Muscle layer of duodenum (tissue), 2 donors: ENCODE measurements at regions not wholly inside any gene's neighbourhood (a gene's known extent, or its start where the extent isn't known, plus 50 kb on each side); places are given as distances from the start of the nearest gene placed in this dataset.

Experiments
- H3K27ac ChIP-seq: one replicate; pipeline ENCODE4 v1.7.0; 2013; ENCODE audit warnings: mild to moderate bottlenecking, low read length
- H3K27me3 ChIP-seq: one replicate; pipeline ENCODE4 v1.7.0; 2013; ENCODE audit warnings: low read depth, mild to moderate bottlenecking, control low read depth, low read length
- H3K36me3 ChIP-seq, 2 donors: one replicate each; pipeline ENCODE4 v1.7.0; 2013; ENCODE audit warnings: low read length in 2 of 2, control low read depth in 1 of 2, mild to moderate bottlenecking in 1 of 2; ENCODE audit not compliant: insufficient read depth in 2 of 2, control insufficient read depth in 1 of 2
- H3K4me1 ChIP-seq, 2 donors: one replicate each; pipeline ENCODE4 v1.7.0; 2013; ENCODE audit warnings: low read length in 2 of 2, mild to moderate bottlenecking in 2 of 2, control low read depth in 1 of 2, moderate library complexity in 1 of 2; ENCODE audit not compliant: insufficient read depth in 2 of 2, control insufficient read depth in 1 of 2
- H3K4me3 ChIP-seq, 2 donors: one replicate each; pipeline ENCODE4 v1.7.0; 2013; ENCODE audit warnings: low read length in 2 of 2, low read depth in 1 of 2, mild to moderate bottlenecking in 1 of 2
- H3K9me3 ChIP-seq, 2 donors: one replicate each; pipeline ENCODE4 v1.7.0; 2013; ENCODE audit warnings: low read length in 2 of 2, control low read depth in 1 of 2, mild to moderate bottlenecking in 1 of 2; ENCODE audit not compliant: control insufficient read depth in 1 of 2
- donor health status: healthy.

DNA sequence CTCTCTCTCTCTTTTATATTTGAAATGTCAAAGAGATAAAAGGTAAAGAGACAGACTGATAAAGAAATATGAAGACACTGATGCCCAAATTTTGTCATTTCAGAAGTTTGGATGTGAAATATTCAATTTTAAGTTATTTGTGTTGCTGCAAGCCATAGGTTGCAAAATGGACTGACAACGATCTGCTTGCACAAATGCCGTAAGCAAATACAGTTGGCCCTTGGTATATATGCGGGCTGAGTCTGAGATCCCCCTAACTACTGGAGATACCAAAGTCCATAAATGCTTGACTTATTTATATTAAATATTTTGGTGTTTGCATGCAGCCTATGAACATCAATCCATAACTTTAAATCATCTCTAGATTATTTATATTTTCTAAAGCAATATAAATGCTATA lies 1459.1 kb upstream of the ALCAM start:
- Histone ChIP-seq H3K36me3 (no peaks in the 10 kb centered on the region), H3K4me1 (no peaks in the 10 kb centered on the region), H3K27ac (no peak overlapping the region), H3K27me3 (no peaks in the 10 kb centered on the region), H3K4me3 (no peak overlapping the region), H3K9me3 (no peaks in the 10 kb centered on the region)

GRCh38 chr3:103909395-103909794 lies 1457.3 kb upstream of the ALCAM start:
- Histone ChIP-seq H3K4me3 (no peak overlapping the region), H3K27me3 (no peaks in the 10 kb centered on the region), H3K27ac (no peak overlapping the region), H3K4me1 (no peaks in the 10 kb centered on the region), H3K9me3 (no peaks in the 10 kb centered on the region), H3K36me3 (no peaks in the 10 kb centered on the region)

- no peaks in the 10 kb centered on the region for H3K36me3 ChIP-seq
- no peaks in the 10 kb centered on the region for H3K4me1 ChIP-seq
- no peaks in the 10 kb centered on the region for H3K27me3 ChIP-seq
- H3K4me3 ChIP-seq = no peak overlapping the region
- H3K27ac ChIP-seq = no peak overlapping the region
- H3K9me3 ChIP-seq = no peaks in the 10 kb centered on the region
Observed at GRCh38 chr3:103918336-103918735, 1448.4 kb upstream of the ALCAM start.

GRCh38 chr3:103919327-103919726 lies 1447.4 kb upstream of the ALCAM start:
- Histone ChIP-seq H3K36me3 (no peaks in the 10 kb centered on the region), H3K4me3 (no peak overlapping the region), H3K27me3 (no peaks in the 10 kb centered on the region), H3K27ac (no peak overlapping the region), H3K4me1 (no peaks in the 10 kb centered on the region), H3K9me3 (no peaks in the 10 kb centered on the region)

GRCh38 chr3:103923907-103924306 lies 1442.8 kb upstream of the ALCAM start:
- no peaks in the 10 kb centered on the region for H3K27me3 ChIP-seq
- H3K4me1 ChIP-seq = no peaks in the 10 kb centered on the region
- H3K4me3 ChIP-seq = no peak overlapping the region
- H3K36me3 ChIP-seq = no peaks in the 10 kb centered on the region
- no peaks in the 10 kb centered on the region for H3K9me3 ChIP-seq
- H3K27ac ChIP-seq = no peak overlapping the region

DNA sequence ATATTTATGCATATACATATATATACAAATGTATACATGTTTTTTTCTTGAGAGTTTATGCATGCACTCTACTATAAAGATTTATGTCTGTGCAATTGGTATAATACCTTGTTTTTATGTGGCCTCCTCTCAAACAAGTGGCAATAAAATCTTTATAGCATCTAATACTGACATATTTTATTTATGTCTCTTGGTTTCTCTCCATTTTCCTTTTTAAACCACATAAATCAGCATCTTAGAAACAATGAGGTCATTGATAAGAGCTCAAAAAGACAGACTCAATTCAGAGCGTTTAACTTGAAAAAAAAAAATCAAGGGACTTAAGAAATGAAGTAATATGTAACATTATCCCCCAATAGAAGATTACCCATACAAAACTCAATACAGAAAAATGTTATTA lies 1442.2 kb upstream of the ALCAM start:
- no peak overlapping the region for H3K4me3 ChIP-seq

DNA sequence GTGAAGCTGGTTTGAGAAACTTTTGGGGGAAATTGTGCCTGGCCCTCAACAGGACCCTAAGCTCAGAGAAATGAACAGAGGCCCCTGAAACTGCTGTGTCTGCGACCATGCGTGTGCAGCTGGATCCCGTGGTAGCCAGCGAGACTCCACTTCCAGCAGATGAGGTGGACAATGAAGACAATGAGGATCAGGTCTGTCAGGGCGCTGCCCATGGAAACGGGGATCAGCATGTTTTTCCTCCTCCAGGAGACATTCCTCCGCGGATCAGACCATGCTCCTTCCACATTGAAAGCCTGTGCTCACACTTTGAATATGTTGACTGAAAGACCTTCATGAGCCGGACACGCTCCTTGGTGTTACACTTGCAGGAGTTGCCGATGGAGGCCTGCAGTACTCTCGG lies 1439.8 kb upstream of the ALCAM start:
- Histone ChIP-seq H3K4me3 (no peak overlapping the region), H3K27me3 (no peaks in the 10 kb centered on the region), H3K36me3 (no peaks in the 10 kb centered on the region), H3K27ac (no peak overlapping the region), H3K9me3 (no peaks in the 10 kb centered on the region), H3K4me1 (no peaks in the 10 kb centered on the region)

More for the DNA sequence above, 1442.2 kb upstream of the ALCAM start:
- Histone ChIP-seq H3K27ac (no peak overlapping the region), H3K27me3 (no peaks in the 10 kb centered on the region), H3K36me3 (no peaks in the 10 kb centered on the region), H3K9me3 (no peaks in the 10 kb centered on the region), H3K4me1 (no peaks in the 10 kb centered on the region)

GRCh38 chr3:103927896-103928295 lies 1438.8 kb upstream of the ALCAM start:
- no peaks in the 10 kb centered on the region for H3K27me3 ChIP-seq
- H3K9me3 ChIP-seq = no peaks in the 10 kb centered on the region
- H3K4me1 ChIP-seq = no peaks in the 10 kb centered on the region
- no peaks in the 10 kb centered on the region for H3K36me3 ChIP-seq
- no peak overlapping the region for H3K27ac ChIP-seq
- no peak overlapping the region for H3K4me3 ChIP-seq

- H3K4me1 ChIP-seq = no peaks in the 10 kb centered on the region
- H3K4me3 ChIP-seq = no peak overlapping the region
- H3K36me3 ChIP-seq = no peaks in the 10 kb centered on the region
- no peak overlapping the region for H3K27ac ChIP-seq
- no peaks in the 10 kb centered on the region for H3K9me3 ChIP-seq
- no peaks in the 10 kb centered on the region for H3K27me3 ChIP-seq
Observed at GRCh38 chr3:103937094-103937493, 1429.6 kb upstream of the ALCAM start.

GRCh38 chr3:103947062-103947461 lies 1419.6 kb upstream of the ALCAM start:
- H3K27ac ChIP-seq = no peak overlapping the region
- H3K9me3 ChIP-seq = no peaks in the 10 kb centered on the region
- no peaks in the 10 kb centered on the region for H3K36me3 ChIP-seq
- H3K4me3 ChIP-seq = no peak overlapping the region
- no peaks in the 10 kb centered on the region for H3K27me3 ChIP-seq
- H3K4me1 ChIP-seq = no peaks in the 10 kb centered on the region

GRCh38 chr3:103949693-103950092 lies 1417.0 kb upstream of the ALCAM start:
- Histone ChIP-seq H3K9me3 (no peaks in the 10 kb centered on the region), H3K4me1 (no peaks in the 10 kb centered on the region), H3K36me3 (no peaks in the 10 kb centered on the region), H3K27ac (no peak overlapping the region), H3K27me3 (no peaks in the 10 kb centered on the region), H3K4me3 (no peak overlapping the region)

DNA sequence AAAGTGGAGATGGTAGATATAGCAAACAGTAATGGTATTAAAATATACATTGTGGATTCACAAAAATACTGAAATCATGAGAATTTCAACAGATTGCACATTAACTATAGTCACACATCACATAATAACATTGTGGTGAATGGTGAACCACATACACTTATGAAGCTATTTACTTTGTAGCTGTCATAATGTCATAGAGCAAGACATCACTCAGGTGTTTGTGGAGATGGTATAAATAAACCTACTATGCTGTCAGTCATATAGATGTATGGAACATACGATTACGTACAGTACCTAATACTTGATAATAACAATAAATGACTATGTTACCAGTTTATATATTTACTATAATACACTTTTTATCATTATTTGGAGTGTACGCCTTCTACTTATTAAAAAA lies 1416.0 kb upstream of the ALCAM start:
- H3K4me1 ChIP-seq = no peaks in the 10 kb centered on the region
- H3K36me3 ChIP-seq = no peaks in the 10 kb centered on the region
- H3K9me3 ChIP-seq = no peaks in the 10 kb centered on the region
- no peak overlapping the region for H3K27ac ChIP-seq
- no peak overlapping the region for H3K4me3 ChIP-seq
- no peaks in the 10 kb centered on the region for H3K27me3 ChIP-seq
